IPS DF 6.9 (cell line): ENCODE measurements at regions not wholly inside any gene's neighbourhood (a gene's known extent, or its start where the extent isn't known, plus 50 kb on each side); places are given as distances from the start of the nearest gene placed in this dataset.
"Not testable (repeated sequence)": the region's sequence is repeated elsewhere in the genome, so short reads cannot be mapped to it uniquely, and the experiment has no call there.

Source experiments
- DNase-seq: peaks from one replicate; pipeline ENCODE4 v3.0.0-alpha.2; 2013; ENCODE audit warnings: low read depth, low spot score
- H3K27ac ChIP-seq: one replicate; pipeline ENCODE4 v1.5.1; 2013; ENCODE audit warnings: low read length, control low read depth
- H3K27me3 ChIP-seq: 2 replicates; pipeline ENCODE4 v1.6.1; 2013; ENCODE audit warnings: mild to moderate bottlenecking, low read length; ENCODE audit not compliant: control insufficient read depth, insufficient read depth
- H3K36me3 ChIP-seq: 2 replicates; pipeline ENCODE4 v1.6.1; 2013; ENCODE audit warnings: low read length; ENCODE audit not compliant: control insufficient read depth, insufficient read depth
- H3K4me1 ChIP-seq: 2 replicates; pipeline ENCODE4 v1.6.1; 2013; ENCODE audit warnings: low read length; ENCODE audit not compliant: control insufficient read depth, insufficient read depth
- H3K4me3 ChIP-seq: 2 replicates; pipeline ENCODE4 v1.5.1; 2013; ENCODE audit warnings: mild to moderate bottlenecking, low read length
- H3K9me3 ChIP-seq: 2 replicates; pipeline ENCODE4 v1.6.1; 2013; ENCODE audit warnings: low read length, inconsistent platforms; ENCODE audit not compliant: control insufficient read depth, insufficient read depth
- WGBS: extraction: QIAGEN DNeasy Blood & Tissue Kit; methylation state at CpG from one replicate; pipeline ENCODE4 v1.1.7; 2013; ENCODE audit warnings: mixed read lengths, missing lambda C conversion rate; ENCODE audit not compliant: insufficient read length, insufficient coverage; 5-methylcytosine and 5-hydroxymethylcytosine counted together

- no peak for DNase-seq
- no CpG with 5 or more reads among the region's 3 CpGs for WGBS
- H3K27ac ChIP-seq: no peak overlapping the region
- H3K36me3 ChIP-seq: no peaks in the 10 kb centered on the region
- H3K27me3 ChIP-seq: no peaks in the 10 kb centered on the region
- no peaks in the 10 kb centered on the region for H3K4me1 ChIP-seq
- H3K4me3 ChIP-seq: no peak overlapping the region
- no peaks in the 10 kb centered on the region for H3K9me3 ChIP-seq
Observed at GRCh38 chrX:137858106-137858505, 292.2 kb downstream of the ZIC3 start.

GRCh38 chrX:137878401-137878800 lies 312.5 kb downstream of the ZIC3 start:
- WGBS: no CpG with 5 or more reads among the region's 3 CpGs
- H3K27ac ChIP-seq: no peak overlapping the region

GRCh38 chrX:137882960-137883359 lies 317.0 kb downstream of the ZIC3 start:
- Histone ChIP-seq H3K27me3 (no peaks in the 10 kb centered on the region), H3K36me3 (no peaks in the 10 kb centered on the region), H3K4me1 (no peaks in the 10 kb centered on the region), H3K27ac (no peak overlapping the region), H3K4me3 (no peak overlapping the region), H3K9me3 (no peaks in the 10 kb centered on the region)
- no peak for DNase-seq
- no CpG with 5 or more reads among the region's 2 CpGs for WGBS

More at GRCh38 chrX:137878401-137878800, 312.5 kb downstream of the ZIC3 start:
- no peaks in the 10 kb centered on the region for H3K4me1 ChIP-seq
- H3K4me3 ChIP-seq: no peak overlapping the region
- no peaks in the 10 kb centered on the region for H3K9me3 ChIP-seq
- H3K27me3 ChIP-seq: no peaks in the 10 kb centered on the region
- H3K36me3 ChIP-seq: no peaks in the 10 kb centered on the region
- no peak for DNase-seq

- not testable (repeated sequence) for H3K27me3 ChIP-seq, H3K4me1 ChIP-seq, DNase-seq, H3K27ac ChIP-seq, H3K36me3 ChIP-seq, H3K9me3 ChIP-seq, H3K4me3 ChIP-seq
- no CpG with 5 or more reads among the region's 1 CpG for WGBS
Observed at GRCh38 chrX:137884813-137885212, 318.9 kb downstream of the ZIC3 start.

GRCh38 chrX:137891431-137891830 lies 325.5 kb downstream of the ZIC3 start:
- H3K27me3 ChIP-seq: no peaks in the 10 kb centered on the region
- no CpG with 5 or more reads among the region's 3 CpGs for WGBS

GRCh38 chrX:137896123-137896522 lies 330.2 kb downstream of the ZIC3 start:
- no peak overlapping the region for H3K4me3 ChIP-seq
- DNase-seq: no peak
- WGBS: no CpG with 5 or more reads among the region's 3 CpGs
- no peaks in the 10 kb centered on the region for H3K9me3 ChIP-seq
- no peaks in the 10 kb centered on the region for H3K27me3 ChIP-seq
- H3K4me1 ChIP-seq: no peaks in the 10 kb centered on the region
- H3K36me3 ChIP-seq: no peaks in the 10 kb centered on the region
- H3K27ac ChIP-seq: no peak overlapping the region

More at GRCh38 chrX:137891431-137891830, 325.5 kb downstream of the ZIC3 start:
- H3K36me3 ChIP-seq: no peaks in the 10 kb centered on the region
- H3K27ac ChIP-seq: no peak overlapping the region
- H3K9me3 ChIP-seq: no peaks in the 10 kb centered on the region
- DNase-seq: no peak
- H3K4me3 ChIP-seq: no peak overlapping the region
- H3K4me1 ChIP-seq: no peaks in the 10 kb centered on the region

GRCh38 chrX:137915466-137915865 lies 349.5 kb downstream of the ZIC3 start:
- Histone ChIP-seq H3K4me3 (no peak overlapping the region), H3K4me1 (no peaks in the 10 kb centered on the region), H3K27me3 (no peaks in the 10 kb centered on the region), H3K36me3 (no peaks in the 10 kb centered on the region), H3K27ac (no peak overlapping the region), H3K9me3 (no peaks in the 10 kb centered on the region)
- no peak for DNase-seq
- WGBS: no CpG with 5 or more reads among the region's 3 CpGs

- Histone ChIP-seq H3K4me3 (no peak overlapping the region), H3K36me3 (no peaks in the 10 kb centered on the region), H3K4me1 (no peaks in the 10 kb centered on the region), H3K27me3 (no peaks in the 10 kb centered on the region), H3K27ac (no peak overlapping the region), H3K9me3 (no peaks in the 10 kb centered on the region)
- WGBS: no CpG with 5 or more reads among the region's 6 CpGs
- DNase-seq: no peak
Observed at GRCh38 chrX:137916090-137916746, 350.3 kb downstream of the ZIC3 start.

- no peak overlapping the region for H3K4me3 ChIP-seq
- WGBS: no CpG with 5 or more reads among the region's 1 CpG
- H3K9me3 ChIP-seq: no peaks in the 10 kb centered on the region
- H3K27ac ChIP-seq: no peak overlapping the region
- no peaks in the 10 kb centered on the region for H3K27me3 ChIP-seq
- H3K4me1 ChIP-seq: no peaks in the 10 kb centered on the region; the same call in 1 of the 2 replicates
- H3K36me3 ChIP-seq: no peaks in the 10 kb centered on the region
- DNase-seq: no peak
Observed at GRCh38 chrX:137926090-137926489, 360.2 kb downstream of the ZIC3 start.

GRCh38 chrX:137929951-137930350 lies 364.0 kb downstream of the ZIC3 start:
- H3K4me1 ChIP-seq: no peaks in the 10 kb centered on the region; the same call in 1 of the 2 replicates
- H3K9me3 ChIP-seq: no peaks in the 10 kb centered on the region
- no peak overlapping the region for H3K27ac ChIP-seq
- no peak for DNase-seq
- H3K27me3 ChIP-seq: no peaks in the 10 kb centered on the region
- no peaks in the 10 kb centered on the region for H3K36me3 ChIP-seq
- WGBS: no CpG with 5 or more reads among the region's 2 CpGs
- no peak overlapping the region for H3K4me3 ChIP-seq

GRCh38 chrX:137930533-137930932 lies 364.6 kb downstream of the ZIC3 start:
- Histone ChIP-seq H3K4me3 (no peak overlapping the region), H3K9me3 (no peaks in the 10 kb centered on the region), H3K36me3 (no peaks in the 10 kb centered on the region), H3K27ac (no peak overlapping the region), H3K27me3 (no peaks in the 10 kb centered on the region), H3K4me1 (no peaks in the 10 kb centered on the region; the same call in 1 of the 2 replicates)
- no CpG with 5 or more reads among the region's 2 CpGs for WGBS
- DNase-seq: no peak
